HCT116 (cell line): ENCODE measurements at regions not wholly inside any gene's neighbourhood (a gene's known extent, or its start where the extent isn't known, plus 50 kb on each side); places are given as distances from the start of the nearest gene placed in this dataset.

Source experiments
- ATAC-seq: fragments of 200-7000 bp; cut with Tn5 transposase; 2 replicates; pipeline ENCODE4 v1.9.1; 2020; ENCODE audit warnings: mild to moderate bottlenecking, moderate library complexity
- BruUV-seq: library from RNA; stranded (reverse); fragments of 400-500 nt; replicated peaks from 2 replicates; lab custom pipeline; 2021; lab: Mats Ljungman, UMichigan
- CTCF ChIA-PET: fragments of 300-600 bp; sonication (Branson Sonifier 250); formaldehyde crosslinking; loops from one replicate; lab custom pipeline; 2021; ENCODE audit warnings: antibody characterized with exemption; lab: Charles Lee
- POLR2A ChIA-PET: fragments of 300-600, 350-600 bp; sonication (Branson Sonifier 250); formaldehyde crosslinking; loops from one replicate; lab custom pipeline; 2021; ENCODE audit warnings: antibody characterized with exemption; lab: Charles Lee
- RAD21 ChIA-PET, 2 experiments: fragments of 300-600 bp; sonication (Branson Sonifier 250); formaldehyde crosslinking; loops; one replicate each; lab custom pipeline; 2023; ENCODE audit warnings: low total read pairs in 2 of 2; ENCODE audit not compliant: uncharacterized antibody in 2 of 2, unreplicated experiment in 2 of 2, low non-redundant PET in 1 of 2; lab: Charles Lee
- DNase-seq: peaks from one replicate; pipeline ENCODE4 v3.0.0-alpha.2; 2010; ENCODE audit warnings: low read depth, low spot score
- H2AFZ ChIP-seq: fragments of 200-600 bp; shearing (Covaris generic), sonication (generic); 2 replicates; pipeline ENCODE4 v1.6.1; 2017; ENCODE audit warnings: low read depth, mixed run types, mixed read lengths, antibody characterized with exemption, low read length; ENCODE audit not compliant: poor library complexity, severe bottlenecking
- H3K27ac ChIP-seq: 2 replicates; pipeline ENCODE4 v1.5.1; 2012; ENCODE audit warnings: low read depth, low read length
- H3K27me3 ChIP-seq: fragments of 200-600 bp; sonication (generic); 2 replicates; pipeline ENCODE4 v1.6.1; 2016; ENCODE audit warnings: mixed run types, low read length, mixed read lengths; ENCODE audit not compliant: insufficient read depth
- H3K36me3 ChIP-seq, 2 experiments: fragments of 200-500 bp in 1 of 2; fragments of 200-600 bp in 1 of 2; sonication (Bioruptor generic) in 1 of 2; sonication (generic) in 1 of 2; 2 replicates each; pipeline versions ENCODE4 v1.5.1 to v1.6.1; 2014 to 2016; ENCODE audit warnings: low read length in 2 of 2, inconsistent platforms in 1 of 2, mixed read lengths in 1 of 2, mixed run types in 1 of 2; ENCODE audit not compliant: insufficient read depth in 2 of 2, control insufficient read depth in 1 of 2
- H3K4me1 ChIP-seq, 2 experiments: fragments of 200-600 bp in 1 of 2; sonication (generic) in 1 of 2; 2 replicates each; pipeline versions ENCODE4 v1.5.1 to v1.6.1; 2012 to 2017; ENCODE audit warnings: low read length in 2 of 2, inconsistent platforms in 1 of 2, mild to moderate bottlenecking in 1 of 2, mixed read lengths in 1 of 2, mixed run types in 1 of 2, moderate library complexity in 1 of 2; ENCODE audit not compliant: insufficient read depth in 2 of 2, control insufficient read depth in 1 of 2
- H3K4me2 ChIP-seq: fragments of 200-600 bp; sonication (generic); 2 replicates; pipeline ENCODE4 v1.6.1; 2017; ENCODE audit warnings: mixed run types, low read length, mixed read lengths
- H3K4me3 ChIP-seq, 2 experiments: fragments of 200-600 bp in 1 of 2; sonication (generic) in 1 of 2; replicated peaks in 1 of 2; 2 replicates each; pipeline ENCODE4 v1.5.1; 2011 to 2016; ENCODE audit warnings: low read length in 2 of 2, control low read depth in 1 of 2, low read depth in 1 of 2, mild to moderate bottlenecking in 1 of 2, mixed read lengths in 1 of 2, mixed run types in 1 of 2
- H3K79me2 ChIP-seq: fragments of 200-600 bp; sonication (generic); 2 replicates; pipeline ENCODE4 v1.6.1; 2017; ENCODE audit warnings: mild to moderate bottlenecking, mixed run types, low read length, moderate library complexity, mixed read lengths; ENCODE audit not compliant: insufficient read depth
- H3K9ac ChIP-seq: fragments of 200-600 bp; sonication (generic); 2 replicates; pipeline ENCODE4 v1.6.1; 2016; ENCODE audit warnings: low read length, mixed read lengths
- H3K9me2 ChIP-seq: fragments of 200-600 bp; sonication (generic), shearing (Covaris generic); 2 replicates; pipeline ENCODE4 v1.6.1; 2017; ENCODE audit warnings: mixed run types, mild to moderate bottlenecking, moderate library complexity; ENCODE audit not compliant: insufficient read depth
- H3K9me3 ChIP-seq, 2 experiments: fragments of 200-500 bp in 1 of 2; fragments of 200-600 bp in 1 of 2; sonication (Bioruptor generic) in 1 of 2; sonication (generic) in 1 of 2; 2 replicates each; pipeline ENCODE4 v1.6.1; 2014 to 2017; ENCODE audit warnings: low read length in 2 of 2, mixed read lengths in 2 of 2, inconsistent platforms in 1 of 2, low read depth in 1 of 2, mild to moderate bottlenecking in 1 of 2, mixed run types in 1 of 2, moderate library complexity in 1 of 2; ENCODE audit not compliant: control insufficient read depth in 1 of 2, insufficient read depth in 1 of 2
- H4K20me1 ChIP-seq: fragments of 200-600 bp; sonication (generic), shearing (Covaris generic); 2 replicates; pipeline ENCODE4 v1.6.1; 2017; ENCODE audit warnings: mixed run types, mild to moderate bottlenecking, moderate library complexity; ENCODE audit not compliant: insufficient read depth
- CBX3 ChIP-seq: IDR thresholded peaks from 2 replicates; pipeline ENCODE4 v1.6.1; 2012; ENCODE audit warnings: low read depth
- CEBPB ChIP-seq: IDR thresholded peaks from 2 replicates; pipeline ENCODE4 v1.6.1; 2012; ENCODE audit warnings: low read depth
- EGR1 ChIP-seq: IDR thresholded peaks from 2 replicates; pipeline ENCODE4 v1.6.1; 2012; ENCODE audit warnings: low read depth
- ELF1 ChIP-seq: IDR thresholded peaks from 2 replicates; pipeline ENCODE4 v1.6.1; 2012; ENCODE audit warnings: low read depth, borderline replicate concordance
- EZH2 ChIP-seq: fragments of 200-600 bp; sonication (generic); IDR thresholded peaks from 2 replicates; pipeline ENCODE4 v1.6.1; 2017; ENCODE audit warnings: antibody characterized with exemption, mixed run types
- EZH2phosphoT487 ChIP-seq: fragments of 200-600 bp; IDR thresholded peaks from 2 replicates; pipeline ENCODE4 v1.6.1; 2018; ENCODE audit warnings: antibody characterized with exemption, borderline replicate concordance
- FOSL1 ChIP-seq: IDR thresholded peaks from 2 replicates; pipeline ENCODE4 v1.6.1; 2012; ENCODE audit warnings: low read depth
- JUND ChIP-seq: IDR thresholded peaks from 2 replicates; pipeline ENCODE4 v1.6.1; 2012
- POLR2A ChIP-seq: IDR thresholded peaks from 2 replicates; pipeline ENCODE4 v1.7.0; 2011; ENCODE audit warnings: borderline replicate concordance; ENCODE audit not compliant: insufficient read depth, insufficient read length; ENCODE audit errors: extremely low read depth
- POLR2AphosphoS5 ChIP-seq: IDR thresholded peaks from 2 replicates; pipeline ENCODE4 v1.6.1; 2011; ENCODE audit warnings: mild to moderate bottlenecking, low read depth, low read length, moderate library complexity
- RAD21 ChIP-seq: IDR thresholded peaks from 2 replicates; pipeline ENCODE4 v1.6.1; 2012; ENCODE audit warnings: low read depth, mild to moderate bottlenecking
- SIN3A ChIP-seq: IDR thresholded peaks from 2 replicates; pipeline ENCODE4 v1.6.1; 2012; ENCODE audit warnings: low read depth
- SP1 ChIP-seq: IDR thresholded peaks from 2 replicates; pipeline ENCODE4 v1.6.1; 2012; ENCODE audit warnings: low read depth
- SRF ChIP-seq: IDR thresholded peaks from 2 replicates; pipeline ENCODE4 v1.6.1; 2012; ENCODE audit warnings: low read depth
- YY1 ChIP-seq: IDR thresholded peaks from 2 replicates; pipeline ENCODE4 v1.6.1; 2011; ENCODE audit warnings: low read length, low read depth, moderate library complexity, mild to moderate bottlenecking; ENCODE audit not compliant: insufficient replicate concordance; ENCODE audit errors: extremely low read depth
- ZFX ChIP-seq: fragments of 450-650 bp; IDR thresholded peaks from 2 replicates; pipeline ENCODE4 v1.6.1; 2017
- ZNF274 ChIP-seq: fragments of 200-500 bp; sonication (Bioruptor generic); IDR thresholded peaks from 2 replicates; pipeline ENCODE4 v1.6.1; 2014; ENCODE audit warnings: mild to moderate bottlenecking, low read depth, low read length, inconsistent platforms
- intact Hi-C: fragments of 100-400 bp; cut with micrococcal nuclease; formaldehyde crosslinking; loops from 2 replicates; pipeline ENCODE4 v1.10.0; 2022
- TF ChIP-seq, protein P1 (sequence below): IDR thresholded peaks from 2 replicates; pipeline ENCODE4 v1.6.1; 2012
- TF ChIP-seq, protein P2 (sequence below): IDR thresholded peaks from 2 replicates; pipeline ENCODE4 v1.6.1; 2012
- TF ChIP-seq, protein P3 (sequence below): IDR thresholded peaks from 2 replicates; pipeline ENCODE4 v1.6.1; 2012; ENCODE audit warnings: low read depth

DNA sequence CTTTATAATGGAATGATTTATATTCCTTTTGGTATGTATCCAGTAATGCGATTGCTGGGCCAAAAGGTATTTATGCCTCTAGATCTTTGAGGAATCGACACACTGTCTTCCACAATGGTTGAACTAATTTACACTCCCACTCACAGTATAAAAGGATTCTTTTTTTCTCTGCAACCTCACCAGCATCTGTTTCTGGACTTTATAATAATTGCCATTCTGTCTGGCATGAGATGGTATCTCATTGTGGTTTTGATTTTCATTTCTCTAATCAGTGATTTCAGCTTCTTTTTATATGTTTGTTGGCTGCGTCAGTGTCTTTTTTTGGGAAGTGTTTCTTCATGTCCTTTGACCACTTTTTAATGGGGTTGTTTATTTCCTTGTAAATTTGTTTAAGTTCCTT, 679.3 kb downstream of the JRKL start:
- Histone ChIP-seq H3K9me3 (peaks cover 4 to 10% of the 10 kb centered on the region in 2 experiments; a peak in 2 of 4 replicates), H3K36me3 (no peaks in the 10 kb centered on the region), H3K4me1 (no peaks in the 10 kb centered on the region), H3K4me2 (no peak overlapping the region), H4K20me1 (no peaks in the 10 kb centered on the region), H3K27me3 (no peaks in the 10 kb centered on the region), H3K9ac (no peak overlapping the region), H3K9me2 (no peaks in the 10 kb centered on the region), H2AFZ (no peak overlapping the region), H3K79me2 (no peaks in the 10 kb centered on the region), H3K27ac (no peak overlapping the region), H3K4me3 (no peak overlapping the region)
- CTCF ChIA-PET: no interaction called here
- ATAC-seq (no peak), DNase-seq (no peak)
- intact Hi-C loops: no loop called here
- no TSS peak for BruUV-seq
- RAD21 ChIA-PET: no interaction called here
- POLR2A ChIA-PET: no interaction called here
- TF ChIP-seq YY1 (no peak), JUND (no peak), CBX3 (no peak), EZH2 (no peak), SIN3A (no peak), ELF1 (no peak), RAD21 (no peak), EGR1 (no peak), POLR2AphosphoS5 (no peak), ZFX (no peak)
- TF ChIP-seq, protein P1, sequence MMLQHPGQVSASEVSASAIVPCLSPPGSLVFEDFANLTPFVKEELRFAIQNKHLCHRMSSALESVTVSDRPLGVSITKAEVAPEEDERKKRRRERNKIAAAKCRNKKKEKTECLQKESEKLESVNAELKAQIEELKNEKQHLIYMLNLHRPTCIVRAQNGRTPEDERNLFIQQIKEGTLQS: no peak
- TF ChIP-seq, protein P2, sequence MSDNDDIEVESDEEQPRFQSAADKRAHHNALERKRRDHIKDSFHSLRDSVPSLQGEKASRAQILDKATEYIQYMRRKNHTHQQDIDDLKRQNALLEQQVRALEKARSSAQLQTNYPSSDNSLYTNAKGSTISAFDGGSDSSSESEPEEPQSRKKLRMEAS: no peak

DNA sequence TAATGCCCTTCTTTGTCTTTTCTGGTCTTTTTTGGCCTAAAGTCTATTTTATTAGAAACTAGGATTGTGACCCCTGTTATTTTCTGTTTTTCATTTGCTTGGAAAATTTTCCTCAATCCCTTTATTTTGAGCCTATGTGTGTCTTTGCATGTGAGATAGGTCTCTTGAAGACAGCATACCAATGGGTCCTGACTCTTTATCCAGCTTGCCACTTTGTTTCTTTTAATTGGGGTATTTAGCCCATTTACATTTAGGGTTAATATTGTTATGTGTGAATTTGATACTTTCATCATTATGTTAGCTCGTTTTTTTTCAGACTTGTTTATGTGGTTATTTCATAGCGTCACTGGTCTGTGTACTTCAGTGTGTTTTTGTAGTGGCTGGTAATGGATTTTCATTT, 682.6 kb downstream of the JRKL start:
- Histone ChIP-seq H3K27me3 (no peaks in the 10 kb centered on the region), H3K27ac (no peak overlapping the region), H3K36me3 (no peaks in the 10 kb centered on the region), H3K9ac (no peak overlapping the region), H3K4me1 (no peaks in the 10 kb centered on the region), H3K4me2 (no peak overlapping the region), H3K79me2 (no peaks in the 10 kb centered on the region), H3K9me2 (no peaks in the 10 kb centered on the region), H4K20me1 (no peaks in the 10 kb centered on the region), H3K4me3 (no peak overlapping the region), H3K9me3 (peaks cover 4 to 8% of the 10 kb centered on the region in 2 experiments; a peak in 2 of 4 replicates), H2AFZ (no peak overlapping the region)
- ATAC-seq: no peak
- DNase-seq: no peak
- intact Hi-C loops: no loop called here
- ChIA-PET POLR2A (no interaction called here), RAD21 (no interaction called here), CTCF (no interaction called here)
- no TSS peak for BruUV-seq
- TF ChIP-seq YY1: no peak
- TF ChIP-seq FOSL1: no peak
- TF ChIP-seq EGR1: no peak
- no peak for TF ChIP-seq POLR2A
- TF ChIP-seq, protein P2: no peak
- no peak for TF ChIP-seq CBX3
- TF ChIP-seq SRF: no peak
- no peak for TF ChIP-seq CEBPB
- no peak for TF ChIP-seq EZH2phosphoT487
- TF ChIP-seq ZNF274: no peak
- no peak for TF ChIP-seq SP1
- TF ChIP-seq, protein P3, sequence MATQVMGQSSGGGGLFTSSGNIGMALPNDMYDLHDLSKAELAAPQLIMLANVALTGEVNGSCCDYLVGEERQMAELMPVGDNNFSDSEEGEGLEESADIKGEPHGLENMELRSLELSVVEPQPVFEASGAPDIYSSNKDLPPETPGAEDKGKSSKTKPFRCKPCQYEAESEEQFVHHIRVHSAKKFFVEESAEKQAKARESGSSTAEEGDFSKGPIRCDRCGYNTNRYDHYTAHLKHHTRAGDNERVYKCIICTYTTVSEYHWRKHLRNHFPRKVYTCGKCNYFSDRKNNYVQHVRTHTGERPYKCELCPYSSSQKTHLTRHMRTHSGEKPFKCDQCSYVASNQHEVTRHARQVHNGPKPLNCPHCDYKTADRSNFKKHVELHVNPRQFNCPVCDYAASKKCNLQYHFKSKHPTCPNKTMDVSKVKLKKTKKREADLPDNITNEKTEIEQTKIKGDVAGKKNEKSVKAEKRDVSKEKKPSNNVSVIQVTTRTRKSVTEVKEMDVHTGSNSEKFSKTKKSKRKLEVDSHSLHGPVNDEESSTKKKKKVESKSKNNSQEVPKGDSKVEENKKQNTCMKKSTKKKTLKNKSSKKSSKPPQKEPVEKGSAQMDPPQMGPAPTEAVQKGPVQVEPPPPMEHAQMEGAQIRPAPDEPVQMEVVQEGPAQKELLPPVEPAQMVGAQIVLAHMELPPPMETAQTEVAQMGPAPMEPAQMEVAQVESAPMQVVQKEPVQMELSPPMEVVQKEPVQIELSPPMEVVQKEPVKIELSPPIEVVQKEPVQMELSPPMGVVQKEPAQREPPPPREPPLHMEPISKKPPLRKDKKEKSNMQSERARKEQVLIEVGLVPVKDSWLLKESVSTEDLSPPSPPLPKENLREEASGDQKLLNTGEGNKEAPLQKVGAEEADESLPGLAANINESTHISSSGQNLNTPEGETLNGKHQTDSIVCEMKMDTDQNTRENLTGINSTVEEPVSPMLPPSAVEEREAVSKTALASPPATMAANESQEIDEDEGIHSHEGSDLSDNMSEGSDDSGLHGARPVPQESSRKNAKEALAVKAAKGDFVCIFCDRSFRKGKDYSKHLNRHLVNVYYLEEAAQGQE: no peak
- TF ChIP-seq SIN3A: no peak
